ENCODE measurements at regions not wholly inside any gene's neighbourhood (a gene's known extent, or its start where the extent isn't known, plus 50 kb on each side); places are given as distances from the start of the nearest gene placed in this dataset.

GRCh38 chr15:72932472-72932871 lies 119.8 kb upstream of the NEO1 start:
- Mint-ChIP-seq H3K36me3 (ENCODE audit: low read depth) (no peaks in the 10 kb centered on the region), H3K9me3 (no peaks in the 10 kb centered on the region), H3K27me3 (peaks cover 26% of the 10 kb centered on the region), H3K4me1 (ENCODE audit: low read depth) (no peaks in the 10 kb centered on the region), H3K4me3 (no peak overlapping the region), H3K27ac (no peak overlapping the region)
- intact Hi-C loops (cut with micrococcal nuclease): no loop called here
- ChIA-PET POLR2A (no interaction called here), CTCF (no interaction called here)
- TF ChIP-seq CTCF (IDR thresholded peaks at IDR 0.05): no peak
- ATAC-seq: no peak
- DNase-seq: no peak

- TF ChIP-seq CTCF (IDR thresholded peaks at IDR 0.05): no peak
- ATAC-seq (no peak), DNase-seq (no peak)
- no peaks in the 10 kb centered on the region for H3K9me3 Mint-ChIP-seq
- H3K36me3 Mint-ChIP-seq (ENCODE audit: low read depth): no peaks in the 10 kb centered on the region
- ChIA-PET POLR2A (no interaction called here), CTCF (no interaction called here)
- H3K4me3 Mint-ChIP-seq: no peak overlapping the region
- H3K27me3 Mint-ChIP-seq: peaks cover 23% of the 10 kb centered on the region
- no peak overlapping the region for H3K27ac Mint-ChIP-seq
- intact Hi-C loops (cut with micrococcal nuclease): no loop called here
- no peaks in the 10 kb centered on the region for H3K4me1 Mint-ChIP-seq (ENCODE audit: low read depth)
Measured at GRCh38 chr15:72927451-72927850, 124.8 kb upstream of the NEO1 start.

GRCh38 chr15:72925661-72926060 lies 126.6 kb upstream of the NEO1 start:
- TF ChIP-seq CTCF (IDR thresholded peaks at IDR 0.05): no peak
- ATAC-seq: no peak
- no peaks in the 10 kb centered on the region for H3K9me3 Mint-ChIP-seq
- DNase-seq: no peak
- ChIA-PET CTCF (interaction anchor here (1.0 kb wide), 1 partner anchor 92 kb away, joined by 3 read pairs; no protein-coding TSS in a partner anchor), POLR2A (no interaction called here)
- no peaks in the 10 kb centered on the region for H3K36me3 Mint-ChIP-seq (ENCODE audit: low read depth)
- H3K4me1 Mint-ChIP-seq (ENCODE audit: low read depth): no peaks in the 10 kb centered on the region
- no peak overlapping the region for H3K27ac Mint-ChIP-seq
- intact Hi-C loops (cut with micrococcal nuclease): no loop called here
- no peak overlapping the region for H3K4me3 Mint-ChIP-seq
- peaks cover 20% of the 10 kb centered on the region for H3K27me3 Mint-ChIP-seq

GRCh38 chr15:72923289-72923688 lies 129.0 kb upstream of the NEO1 start:
- intact Hi-C loops (cut with micrococcal nuclease): no loop called here
- ATAC-seq (no peak), DNase-seq (no peak)
- Mint-ChIP-seq H3K4me1 (ENCODE audit: low read depth) (no peaks in the 10 kb centered on the region), H3K4me3 (no peak overlapping the region), H3K36me3 (ENCODE audit: low read depth) (no peaks in the 10 kb centered on the region), H3K27me3 (peaks cover 14% of the 10 kb centered on the region), H3K27ac (no peak overlapping the region), H3K9me3 (no peaks in the 10 kb centered on the region)
- ChIA-PET POLR2A (no interaction called here), CTCF (interaction anchor here (1.2 kb wide), 1 partner anchor 201 kb away, joined by 3 read pairs; no protein-coding TSS in a partner anchor)
- no peak for TF ChIP-seq CTCF (IDR thresholded peaks at IDR 0.05)

- Mint-ChIP-seq H3K9me3 (no peaks in the 10 kb centered on the region), H3K4me1 (ENCODE audit: low read depth) (no peaks in the 10 kb centered on the region), H3K36me3 (ENCODE audit: low read depth) (no peaks in the 10 kb centered on the region), H3K27me3 (peaks cover 3% of the 10 kb centered on the region), H3K4me3 (no peak overlapping the region), H3K27ac (no peak overlapping the region)
- ChIA-PET CTCF (no interaction called here), POLR2A (no interaction called here)
- no peak for TF ChIP-seq CTCF (IDR thresholded peaks at IDR 0.05)
- DNase-seq (no peak), ATAC-seq (no peak)
- intact Hi-C loops (cut with micrococcal nuclease): no loop called here
Measured at GRCh38 chr15:72920551-72920950, 131.7 kb upstream of the NEO1 start.

Measured in activated CD8-positive, alpha-beta T cell treated with anti-CD3 and anti-CD28 coated beads for 36 hours (primary cell).